IMR-90 (cell line): ENCODE measurements at regions not wholly inside any gene's neighbourhood (a gene's known extent, or its start where the extent isn't known, plus 50 kb on each side); places are given as distances from the start of the nearest gene placed in this dataset.

ENCODE experiments used
- ATAC-seq: fragments of 200-7000 bp; cut with Tn5 transposase; 2 replicates; pipeline ENCODE4 v1.9.1; 2020; ENCODE audit warnings: low read depth, mild to moderate bottlenecking, moderate library complexity
- BruUV-seq: library from RNA; stranded (reverse); fragments of 400-500 nt; replicated peaks from 2 replicates; lab custom pipeline; 2021; lab: Mats Ljungman, UMichigan
- CTCF ChIA-PET: fragments of 300-600 bp; formaldehyde crosslinking; extraction: SDS; loops from one replicate; lab custom pipeline; 2021; ENCODE audit warnings: antibody characterized with exemption; lab: Yijun Ruan, JAX
- POLR2A ChIA-PET: fragments of 300-600 bp; sonication (Branson Sonifier 250); formaldehyde crosslinking; loops from one replicate; lab custom pipeline; 2022; ENCODE audit warnings: antibody characterized with exemption; ENCODE audit not compliant: unreplicated experiment; lab: Charles Lee
- DNase-seq: peaks from one replicate; pipeline ENCODE4 v3.0.0; 2013
- H2AFZ ChIP-seq: replicated peaks from 2 replicates; pipeline ENCODE3; 2013; ENCODE audit warnings: low read length, mild to moderate bottlenecking; ENCODE audit not compliant: poor library complexity
- H2AK5ac ChIP-seq: 2 replicates; pipeline ENCODE4 v1.6.1; 2013; ENCODE audit warnings: low read depth, low read length, inconsistent platforms
- H2AK9ac ChIP-seq: replicated peaks from 2 replicates; pipeline ENCODE3; 2013; ENCODE audit warnings: mild to moderate bottlenecking, low read depth, low read length, moderate library complexity; ENCODE audit not compliant: poor library complexity
- H2BK120ac ChIP-seq: 2 replicates; pipeline ENCODE4 v1.6.1; 2013; ENCODE audit warnings: low read depth, low read length, inconsistent platforms
- H2BK15ac ChIP-seq: 3 replicates; pipeline ENCODE4 v1.6.1; 2013; ENCODE audit warnings: low read depth, low read length, inconsistent platforms
- H2BK20ac ChIP-seq: 2 replicates; pipeline ENCODE4 v1.6.1; 2013; ENCODE audit warnings: low read depth, mild to moderate bottlenecking, inconsistent platforms, low read length, moderate library complexity
- H2BK5ac ChIP-seq: 2 replicates; pipeline ENCODE4 v1.6.1; 2013; ENCODE audit warnings: mild to moderate bottlenecking, low read depth, low read length, inconsistent platforms; ENCODE audit not compliant: poor library complexity, severe bottlenecking
- H3K14ac ChIP-seq: replicated peaks from 2 replicates; pipeline ENCODE4 v1.6.1; 2013; ENCODE audit warnings: low read depth, low read length, inconsistent platforms
- H3K18ac ChIP-seq: 2 replicates; pipeline ENCODE4 v1.6.1; 2013; ENCODE audit warnings: low read depth, low read length, control low read depth
- H3K23ac ChIP-seq: 2 replicates; pipeline ENCODE4 v1.6.1; 2013; ENCODE audit warnings: low read depth, low read length, inconsistent platforms
- H3K27ac ChIP-seq: 2 replicates; pipeline ENCODE4 v1.5.1; 2013; ENCODE audit warnings: mild to moderate bottlenecking, control low read depth, low read length; ENCODE audit not compliant: insufficient read depth
- H3K27me3 ChIP-seq: 2 replicates; pipeline ENCODE4 v1.6.1; 2013; ENCODE audit warnings: low read length; ENCODE audit not compliant: control insufficient read depth, insufficient read depth
- H3K36me3 ChIP-seq: 2 replicates; pipeline ENCODE4 v1.6.1; 2013; ENCODE audit warnings: low read length, mixed read lengths; ENCODE audit not compliant: control insufficient read depth, insufficient read depth
- H3K4ac ChIP-seq: 2 replicates; pipeline ENCODE4 v1.6.1; 2013; ENCODE audit warnings: low read depth, low read length, inconsistent platforms
- H3K4me1 ChIP-seq: 2 replicates; pipeline ENCODE4 v1.6.1; 2013; ENCODE audit warnings: low read length, mixed read lengths; ENCODE audit not compliant: control insufficient read depth, insufficient read depth
- H3K4me2 ChIP-seq: 2 replicates; pipeline ENCODE4 v1.6.1; 2013; ENCODE audit warnings: low read depth, mild to moderate bottlenecking, control low read depth, low read length, moderate library complexity
- H3K4me3 ChIP-seq: 2 replicates; pipeline ENCODE4 v1.5.1; 2013; ENCODE audit warnings: low read depth, mild to moderate bottlenecking, control low read depth, low read length, moderate library complexity; ENCODE audit not compliant: insufficient read depth
- H3K56ac ChIP-seq: 2 replicates; pipeline ENCODE4 v1.6.1; 2013; ENCODE audit warnings: low read length, inconsistent platforms; ENCODE audit not compliant: insufficient read depth; ENCODE audit errors: extremely low read depth
- H3K79me1 ChIP-seq, 2 experiments: 2 replicates each; pipeline ENCODE4 v1.6.1; 2013; ENCODE audit warnings: low read length in 2 of 2, inconsistent platforms in 1 of 2, low read depth in 1 of 2
- H3K9ac ChIP-seq: 2 replicates; pipeline ENCODE4 v1.6.1; 2013; ENCODE audit warnings: low read depth, low read length, control low read depth
- H3K9me1 ChIP-seq: 2 replicates; pipeline ENCODE4 v1.6.1; 2013; ENCODE audit warnings: low read length, inconsistent platforms; ENCODE audit not compliant: insufficient read depth
- H3K9me3 ChIP-seq: 2 replicates; pipeline ENCODE4 v1.6.1; 2013; ENCODE audit warnings: low read length; ENCODE audit not compliant: control insufficient read depth, insufficient read depth
- H4K20me1 ChIP-seq: 2 replicates; pipeline ENCODE4 v1.6.1; 2013; ENCODE audit warnings: low read length, inconsistent platforms; ENCODE audit not compliant: insufficient read depth
- H4K5ac ChIP-seq: 2 replicates; pipeline ENCODE4 v1.6.1; 2013; ENCODE audit warnings: mild to moderate bottlenecking, low read depth, low read length, control low read depth
- H4K8ac ChIP-seq, 2 experiments: 2 replicates each; pipeline ENCODE4 v1.6.1; 2013; ENCODE audit warnings: low read depth in 2 of 2, low read length in 2 of 2, control low read depth in 1 of 2, inconsistent platforms in 1 of 2
- H4K91ac ChIP-seq: 2 replicates; pipeline ENCODE4 v1.6.1; 2013; ENCODE audit warnings: low read depth, low read length, inconsistent platforms; ENCODE audit not compliant: insufficient read depth
- ELK1 ChIP-seq: fragments of 150-350 bp; IDR thresholded peaks from 2 replicates; pipeline ENCODE4 v1.6.1; 2016; ENCODE audit warnings: low read depth, mild to moderate bottlenecking, low read length, moderate library complexity, borderline replicate concordance
- FOS ChIP-seq: fragments of 150-350 bp; IDR thresholded peaks from 2 replicates; pipeline ENCODE4 v1.6.1; 2016; ENCODE audit warnings: low read depth, low read length
- MAFK ChIP-seq: IDR thresholded peaks from 2 replicates; pipeline ENCODE4 v1.6.1; 2012; ENCODE audit warnings: low read depth, low read length, improper control_type of control experiment
- MXI1 ChIP-seq: IDR thresholded peaks from 2 replicates; pipeline ENCODE4 v1.6.1; 2012; ENCODE audit warnings: low read depth, mild to moderate bottlenecking, low read length, moderate library complexity, borderline replicate concordance
- NFE2L2 ChIP-seq: fragments of 150-350 bp; IDR thresholded peaks from 2 replicates; pipeline ENCODE4 v1.6.1; 2016; ENCODE audit warnings: low read depth, mild to moderate bottlenecking, low read length
- RCOR1 ChIP-seq: IDR thresholded peaks from 2 replicates; pipeline ENCODE4 v1.6.1; 2012; ENCODE audit warnings: mild to moderate bottlenecking, low read length, improper control_type of control experiment; ENCODE audit not compliant: insufficient replicate concordance
- RFX5 ChIP-seq: IDR thresholded peaks from 2 replicates; pipeline ENCODE4 v1.8.0; 2012; ENCODE audit warnings: low read depth, mild to moderate bottlenecking, low read length, moderate library complexity
- SMC3 ChIP-seq: fragments of 150-350 bp; IDR thresholded peaks from 2 replicates; pipeline ENCODE4 v1.6.1; 2016; ENCODE audit warnings: low read depth, mild to moderate bottlenecking, antibody characterized with exemption, low read length, moderate library complexity
- WGBS, 2 experiments: methylation state at CpG; one replicate each; pipeline versions ENCODE4 v1.1.5 to v1.1.7; 2013; ENCODE audit warnings: missing lambda C conversion rate in 2 of 2; ENCODE audit not compliant: insufficient read length in 1 of 2; ENCODE audit errors: extremely low coverage in 2 of 2; 5-methylcytosine and 5-hydroxymethylcytosine counted together
- dilution Hi-C: fragments of 300-500 bp; cut with HindIII; formaldehyde crosslinking; loops from one replicate; pipeline ENCODE4 v1.14.3; 2018; ENCODE audit warnings: low sequenced_read_pairs; ENCODE audit not compliant: unreplicated experiment
- in situ Hi-C: fragments of 300-500 bp; cut with MboI; formaldehyde crosslinking; loops from 3 replicates; pipeline ENCODE4 v1.14.3; 2019; ENCODE audit warnings: low sequenced_read_pairs, inconsistent platforms, mixed read lengths
- intact Hi-C: fragments of 100-400 bp; cut with micrococcal nuclease; formaldehyde crosslinking; loops from 2 replicates; pipeline ENCODE4 v1.10.0; 2022

GRCh38 chr3:159185443-159186050 lies 383.7 kb downstream of the MFSD1 start:
- CTCF ChIA-PET = no interaction called here
- Histone ChIP-seq H3K23ac (no peak overlapping the region), H3K14ac (no peak overlapping the region), H2BK15ac (no peak overlapping the region), H3K4me3 (no peak overlapping the region), H4K5ac (no peak overlapping the region), H3K9ac (no peak overlapping the region), H2BK5ac (no peak overlapping the region), H3K27ac (no peak overlapping the region), H3K4me2 (no peak overlapping the region), H4K20me1 (no peaks in the 10 kb centered on the region), H3K9me3 (0 out of 2 replicates have a peak, but pooled peaks cover 2% of the 10 kb centered on the region), H4K8ac (no peak overlapping the region), H3K27me3 (no peaks in the 10 kb centered on the region), H2AFZ (no peak overlapping the region), H3K4me1 (no peaks in the 10 kb centered on the region), H3K36me3 (no peaks in the 10 kb centered on the region), H3K4ac (no peak overlapping the region), H2BK20ac (no peak overlapping the region), H3K56ac (no peak overlapping the region), H3K79me1 (no peaks in the 10 kb centered on the region), H3K18ac (no peak overlapping the region), H2BK120ac (no peak overlapping the region), H3K9me1 (no peaks in the 10 kb centered on the region), H4K91ac (no peak overlapping the region), H2AK5ac (no peak overlapping the region), H2AK9ac (no peak overlapping the region)
- DNase-seq = no peak
- intact Hi-C loops (no loop called here), in situ Hi-C loops (no loop called here), dilution Hi-C loops (no loop called here)
- TF ChIP-seq FOS (no peak), MXI1 (no peak), ELK1 (no peak), RFX5 (no peak), MAFK (no peak), RCOR1 (no peak), SMC3 (no peak), NFE2L2 (no peak)
- POLR2A ChIA-PET = no interaction called here
- ATAC-seq = no peak
- BruUV-seq = no TSS peak
- WGBS, 2 experiments = no CpG with 5 or more reads among the region's 2 CpGs
